CD4-positive, alpha-beta T cell treated with Interleukin-1 beta for 1 hour (primary cell): ENCODE measurements at regions not wholly inside any gene's neighbourhood (a gene's known extent, or its start where the extent isn't known, plus 50 kb on each side); places are given as distances from the start of the nearest gene placed in this dataset.

Experiments used
- DNase-seq, 2 donors: peaks; one replicate each; pipeline ENCODE4 v3.0.0-alpha.2; 2020 to 2022

- DNase-seq: no peak
These were observed 714.2 kb downstream of the SUCLG1 start for GRCh38 chr2:83744855-83745254.

DNA sequence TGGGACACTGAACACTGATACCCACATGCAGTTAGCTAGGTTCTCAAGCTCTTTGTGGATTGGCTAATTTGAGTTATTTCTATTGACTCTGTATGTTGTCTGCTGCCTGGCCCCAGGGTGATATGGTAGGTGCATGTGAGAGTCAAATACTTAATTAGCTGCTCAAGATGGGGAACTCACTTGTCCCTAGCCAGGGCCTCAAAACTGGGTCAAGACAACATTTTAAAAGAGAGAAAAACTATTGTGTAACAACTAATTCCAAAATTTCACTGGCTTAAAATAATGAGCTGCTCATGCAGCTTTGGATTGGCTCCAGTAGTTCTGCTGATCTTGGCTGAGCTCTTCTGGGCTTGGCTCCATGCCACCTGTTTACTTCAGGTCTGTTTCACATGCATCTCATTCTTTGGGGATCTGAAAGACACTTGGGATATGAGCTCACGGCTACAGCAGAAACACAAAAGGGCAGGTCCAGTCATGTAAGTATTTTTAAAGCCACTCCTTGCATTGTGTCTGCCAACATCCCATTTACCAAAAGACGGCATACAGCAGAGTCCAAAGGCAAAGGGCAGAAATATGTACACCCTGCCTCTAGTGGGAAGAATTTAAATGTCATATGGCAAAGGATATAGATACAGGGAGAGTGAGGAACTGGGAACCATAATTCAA is 716.8 kb downstream of the SUCLG1 start:
- no peak for DNase-seq

DNA sequence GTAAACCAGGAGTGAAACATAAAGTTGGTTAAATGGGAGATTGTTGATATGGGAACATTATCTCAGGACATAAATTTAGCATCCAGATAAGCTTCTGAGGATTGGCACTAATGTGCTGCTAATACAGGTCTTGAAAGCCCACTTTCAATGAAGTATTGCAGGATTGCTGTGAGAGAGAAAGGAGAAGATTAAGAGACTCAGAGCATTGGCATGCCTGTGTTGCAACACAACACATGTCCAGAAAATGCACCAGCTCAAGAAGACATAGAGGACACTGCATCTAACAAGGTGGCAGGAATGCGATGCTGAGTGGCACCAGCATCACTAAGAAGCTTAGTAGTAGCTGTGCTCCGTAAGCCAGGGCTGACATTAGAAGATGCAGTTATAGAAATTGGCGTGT is 728.9 kb downstream of the SUCLG1 start:
- no peak for DNase-seq

GRCh38 chr2:83725735-83726134 is 733.3 kb downstream of the SUCLG1 start:
- no peak for DNase-seq

GRCh38 chr2:83705146-83705545 is 753.9 kb downstream of the SUCLG1 start:
- DNase-seq: no peak

DNA sequence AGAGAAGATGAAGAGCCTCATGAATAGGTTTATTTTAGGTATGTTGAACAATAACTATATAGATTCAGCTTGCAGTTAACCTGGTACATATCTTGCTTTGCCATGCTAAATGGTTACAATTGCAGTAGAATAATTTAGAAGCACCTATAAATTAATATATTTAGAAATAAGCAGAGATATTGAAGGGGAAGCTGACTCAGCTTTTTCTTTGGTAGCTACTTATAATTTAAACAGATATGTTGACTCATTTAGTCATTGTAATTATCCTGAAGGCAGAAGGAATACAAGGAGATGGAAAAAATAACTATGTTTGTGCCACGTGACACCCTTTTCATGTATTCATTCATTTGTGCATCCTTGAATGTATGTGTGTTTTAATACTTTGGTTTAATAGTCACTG is 755.5 kb downstream of the SUCLG1 start:
- DNase-seq: no peak

- DNase-seq: no peak
These were observed 762.2 kb downstream of the SUCLG1 start for GRCh38 chr2:83696838-83697237.

DNA sequence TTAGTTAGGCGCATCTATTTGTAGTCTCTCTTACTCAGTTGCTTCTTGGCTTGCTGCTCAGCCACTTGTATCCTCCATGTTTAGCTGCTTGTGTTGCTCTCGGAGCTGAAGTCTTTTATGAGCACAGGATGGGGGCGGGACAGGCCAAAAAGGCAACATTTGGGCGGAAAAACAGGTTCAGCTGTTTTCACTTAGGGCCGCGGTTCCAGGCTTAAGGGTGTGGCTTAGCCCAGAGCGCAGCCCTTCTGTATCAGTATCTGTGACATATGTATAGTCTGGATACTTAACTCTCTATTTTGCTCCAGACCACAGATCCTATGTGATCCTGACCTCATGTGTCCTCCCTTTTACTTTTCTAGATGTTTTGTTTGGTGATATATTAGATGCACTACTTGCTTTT is 763.5 kb downstream of the SUCLG1 start:
- no peak for DNase-seq

GRCh38 chr2:83695037-83695436 is 764.0 kb downstream of the SUCLG1 start:
- DNase-seq: no peak

DNA sequence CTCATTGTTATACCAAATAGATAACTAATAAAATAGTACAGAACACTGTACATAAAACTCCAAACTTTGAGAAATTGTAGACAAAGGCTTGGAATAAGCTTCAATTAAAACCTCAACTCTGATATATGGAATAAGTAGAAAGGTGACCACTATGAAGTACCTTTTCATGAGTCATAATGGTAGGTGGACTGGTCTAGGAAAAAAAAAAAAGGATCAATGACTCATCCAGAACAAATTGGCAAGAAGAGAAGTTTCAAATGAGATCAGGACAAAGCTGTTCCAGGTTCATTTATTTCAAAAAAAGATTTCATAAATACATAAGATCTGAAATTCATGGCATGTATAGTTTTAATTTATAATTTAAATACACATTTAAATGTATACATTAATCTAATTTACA is 769.7 kb downstream of the SUCLG1 start:
- DNase-seq: no peak

GRCh38 chr2:83686863-83687262 is 772.2 kb downstream of the SUCLG1 start:
- DNase-seq: no peak

GRCh38 chr2:83674050-83674449 is 785.0 kb downstream of the SUCLG1 start:
- no peak for DNase-seq

DNA sequence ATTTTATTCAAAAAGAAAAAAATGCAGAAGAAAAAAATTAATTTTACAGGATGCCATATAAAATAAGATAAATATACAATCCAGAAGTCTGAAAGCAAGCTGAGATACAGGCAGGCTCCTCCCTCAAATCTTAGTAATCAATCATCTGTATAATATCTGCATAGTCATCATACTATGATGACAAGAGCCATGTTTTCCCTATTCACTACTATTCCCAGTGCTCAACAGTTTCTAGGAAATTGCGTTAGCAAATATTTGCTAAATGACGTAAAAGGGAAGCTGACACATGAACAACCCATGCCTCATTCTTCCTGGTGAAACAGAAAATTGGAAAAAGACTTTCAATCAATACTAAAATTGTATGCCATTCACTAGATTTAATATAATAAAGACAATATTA is 793.2 kb downstream of the SUCLG1 start:
- DNase-seq: no peak

DNA sequence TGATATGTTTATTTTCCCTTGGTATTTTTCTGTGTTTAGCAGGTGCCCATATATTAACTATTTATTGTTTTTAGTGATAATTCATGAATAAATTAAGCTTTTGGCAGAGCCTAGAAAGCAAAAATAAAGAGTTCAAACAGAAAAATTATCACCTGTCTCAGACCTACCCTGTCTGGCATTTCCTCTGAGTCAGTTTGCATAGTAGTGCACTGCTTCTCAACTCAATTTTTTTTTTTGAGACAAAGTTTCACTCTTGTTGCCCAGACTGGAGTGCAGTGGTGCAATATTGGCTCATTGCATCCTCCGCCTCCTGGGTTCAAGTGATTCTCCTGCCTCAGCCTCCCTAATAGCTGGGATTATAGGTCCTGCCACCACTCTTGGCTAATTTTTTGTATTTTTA is 793.9 kb downstream of the SUCLG1 start:
- no peak for DNase-seq

- DNase-seq: no peak
These were observed 797.4 kb downstream of the SUCLG1 start for GRCh38 chr2:83661711-83662110.

DNA sequence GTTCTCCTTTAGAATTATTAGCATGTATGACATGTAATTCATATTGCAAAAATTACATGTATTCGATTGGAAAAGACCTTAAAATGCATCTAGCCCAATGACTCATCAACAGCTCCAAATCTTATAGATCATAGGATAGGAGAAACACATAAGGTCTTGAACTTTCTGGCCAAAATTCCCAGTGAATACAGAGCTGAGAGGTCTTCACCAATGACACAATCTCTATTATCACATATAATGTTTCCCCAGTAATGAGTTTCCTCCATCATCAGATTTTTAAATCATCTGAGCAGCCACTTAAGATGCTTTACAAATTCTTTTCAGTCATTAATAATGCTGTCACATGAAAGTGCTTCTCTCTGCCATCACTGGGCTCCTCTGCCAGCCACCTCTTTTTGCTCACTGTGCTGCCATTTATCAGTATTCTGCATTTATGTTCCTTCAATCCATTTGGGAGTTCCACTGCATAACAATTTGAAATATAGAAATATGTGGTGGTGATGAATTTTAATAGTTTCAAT is 804.9 kb downstream of the SUCLG1 start:
- DNase-seq: no peak

GRCh38 chr2:83650898-83651297 is 808.2 kb downstream of the SUCLG1 start:
- no peak for DNase-seq

DNA sequence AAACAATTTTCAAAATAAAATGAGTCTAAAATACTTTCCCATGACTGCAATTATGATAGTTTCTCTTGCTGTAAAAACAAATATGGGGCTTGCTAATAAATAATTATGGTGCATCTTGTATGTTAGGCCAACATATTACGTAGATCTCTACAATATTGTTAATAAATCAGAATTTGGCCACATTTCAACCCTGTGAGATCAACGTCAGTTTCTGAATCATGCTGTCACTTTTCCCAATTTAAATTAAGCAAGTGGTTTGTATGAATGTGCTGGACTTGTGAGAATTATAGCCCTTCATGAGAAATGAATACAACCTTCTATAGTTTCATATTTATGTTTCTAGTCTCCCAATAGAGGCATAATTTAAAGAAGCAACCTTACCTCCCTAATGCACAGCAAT is 808.9 kb downstream of the SUCLG1 start:
- DNase-seq: no peak

DNA sequence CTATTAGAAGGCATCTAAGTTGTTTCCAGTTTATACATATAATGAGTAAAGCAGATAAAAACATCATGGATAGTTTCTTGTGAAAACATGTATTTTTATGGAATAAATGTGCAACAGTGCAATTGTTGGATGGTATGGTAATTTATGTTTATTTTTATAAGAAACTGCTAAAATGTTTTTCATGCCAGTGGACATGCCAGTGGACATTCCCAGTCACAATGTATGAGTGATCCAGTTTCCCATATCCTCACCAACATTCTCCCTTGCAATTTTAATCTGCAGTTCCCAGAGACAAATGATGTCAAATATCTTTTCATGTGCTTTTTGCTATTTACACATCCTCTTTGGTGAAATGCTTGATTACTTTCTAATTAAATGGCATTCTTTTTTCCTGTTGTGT is 818.6 kb downstream of the SUCLG1 start:
- no peak for DNase-seq

- DNase-seq: no peak
These were observed 825.7 kb downstream of the SUCLG1 start for GRCh38 chr2:83633423-83633822.

- no peak for DNase-seq
These were observed 828.7 kb downstream of the SUCLG1 start for GRCh38 chr2:83630351-83630750.

DNA sequence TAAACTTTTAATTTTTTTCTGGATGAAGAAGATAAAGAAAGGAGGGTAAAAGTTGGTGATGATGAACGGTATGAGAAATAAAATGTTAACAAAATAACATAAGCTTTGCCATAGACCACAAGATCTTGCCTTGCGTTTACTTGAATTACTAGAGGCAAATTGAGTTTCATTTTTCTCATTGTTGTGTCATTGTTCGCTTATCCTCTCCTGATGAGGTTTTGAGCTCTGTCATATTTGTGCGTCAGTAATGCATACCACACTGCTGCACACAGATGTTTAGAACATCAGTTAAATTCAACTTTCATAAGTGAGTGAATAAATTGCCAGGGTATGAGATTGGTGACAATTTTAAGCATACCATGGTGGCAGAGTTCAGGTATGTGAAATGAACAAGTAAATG is 843.6 kb downstream of the SUCLG1 start:
- DNase-seq: no peak

- DNase-seq: no peak
These were observed 845.9 kb downstream of the SUCLG1 start for GRCh38 chr2:83613178-83613577.

- DNase-seq: no peak
These were observed 856.3 kb downstream of the SUCLG1 start for GRCh38 chr2:83602753-83603152.

- DNase-seq: no peak
These were observed 862.3 kb downstream of the SUCLG1 start for GRCh38 chr2:83596592-83597282.
